Thyroid gland (tissue), 4 donors: ENCODE measurements at regions not wholly inside any gene's neighbourhood (a gene's known extent, or its start where the extent isn't known, plus 50 kb on each side); places are given as distances from the start of the nearest gene placed in this dataset.

Source experiments
- CTCF ChIP-seq, 6 experiments: fragments of 200-600 bp in 3 of 6; fragments of 450-650 bp in 3 of 6; sonication (generic) in 3 of 6; IDR thresholded peaks; one replicate each; pipeline ENCODE4 v1.5.1; 2016 to 2019; ENCODE audit warnings: antibody characterized with exemption in 6 of 6, mild to moderate bottlenecking in 2 of 6, inconsistent platforms in 1 of 6, moderate library complexity in 1 of 6
- POLR2A ChIP-seq, 2 donors: fragments of 450-650 bp; IDR thresholded peaks; one replicate each; pipeline ENCODE4 v1.6.1; 2017; ENCODE audit warnings: antibody characterized with exemption in 2 of 2, mild to moderate bottlenecking in 2 of 2, moderate library complexity in 1 of 2

- TF ChIP-seq CTCF (IDR thresholded peaks at IDR 0.05), result no peak
- no peak for TF ChIP-seq POLR2A (IDR thresholded peaks at IDR 0.05)
These were observed 155.9 kb upstream of the NEGR1 start for GRCh38 chr1:72438270-72438669.
